ENCODE measurements at regions not wholly inside any gene's neighbourhood (a gene's known extent, or its start where the extent isn't known, plus 50 kb on each side); places are given as distances from the start of the nearest gene placed in this dataset.
A peak's percentile ranks its signal among the peaks of the same experiment; 100 is the strongest.

GRCh38 chr5:17105744-17106418 is 111.5 kb upstream of the BASP1 start:
- peak overlapping the region; percentile 2 for H2AFZ ChIP-seq (ENCODE audit: low read depth, low read length)

More at GRCh38 chr5:17105744-17106418, 111.5 kb upstream of the BASP1 start:
- DNase-seq (ENCODE audit: low read depth, low spot score) (peak; percentile 82), FAIRE-seq (peak; percentile 94)
- ChIA-PET POLR2A (no interaction called here), CTCF (interaction anchor here (0.8 to 1.5 kb wide), 7 partner anchors 13 to 193 kb away, joined by 3 to 10 read pairs (median 4); no protein-coding TSS in a partner anchor)
- TF ChIP-seq MYC (IDR thresholded peaks at IDR 0.05; ENCODE audit: low read depth, low read length): peak; percentile 45
- TF ChIP-seq MAX (IDR thresholded peaks at IDR 0.05; ENCODE audit: insufficient read depth, insufficient read length): no peak
- TF ChIP-seq JUN (IDR thresholded peaks at IDR 0.05; ENCODE audit: borderline replicate concordance, insufficient read depth, insufficient read length, low read depth): peak; percentile 35
- TF ChIP-seq FOS (IDR thresholded peaks at IDR 0.05; ENCODE audit: borderline replicate concordance, insufficient read depth, low read length): peak; percentile 64
- no peak for TF ChIP-seq POLR2A (IDR thresholded peaks at IDR 0.05; ENCODE audit: low read depth, low read length)
- no peak for TF ChIP-seq CTCF (IDR thresholded peaks at IDR 0.05; ENCODE audit: extremely low read depth in 1 of 2, insufficient read depth in 1 of 2, low read depth in 1 of 2, low read length in 2 of 2)
- peak; percentile 53 for TF ChIP-seq GATA2 (IDR thresholded peaks at IDR 0.05; ENCODE audit: insufficient read depth, insufficient read length, low read depth, low read length)
- no peak for TF ChIP-seq EZH2 (IDR thresholded peaks at IDR 0.05; ENCODE audit: borderline replicate concordance, low read depth, low read length, severe bottlenecking)
- TF ChIP-seq POLR2AphosphoS5 (IDR thresholded peaks at IDR 0.05; ENCODE audit: insufficient read depth, low read depth, low read length): peak; percentile 58
- H3K27me3 ChIP-seq (ENCODE audit: control insufficient read depth in 2 of 2, insufficient read depth in 2 of 2, low read length in 2 of 2): no peaks in the 10 kb centered on the region
- H3K9ac ChIP-seq (replicated peaks; ENCODE audit: extremely low read depth, insufficient read depth, low read length): no peak overlapping the region
- BruUV-seq (replicated peaks): no TSS peak
- no peaks in the 10 kb centered on the region for H3K36me3 ChIP-seq (ENCODE audit: control insufficient read depth in 2 of 2, extremely low read depth in 1 of 2, insufficient read depth in 2 of 2, low read length in 2 of 2)
- no peaks in the 10 kb centered on the region for H3K9me1 ChIP-seq (replicated peaks; ENCODE audit: control insufficient read depth, extremely low read depth, insufficient read depth, low read length)
- no peaks in the 10 kb centered on the region for H3K79me2 ChIP-seq (ENCODE audit: control insufficient read depth, insufficient read depth, low read length)
- H3K4me1 ChIP-seq (ENCODE audit: control insufficient read depth, extremely low read depth, insufficient read depth, low read length): peaks cover 13% of the 10 kb centered on the region
- H3K4me2 ChIP-seq (ENCODE audit: insufficient read depth, low read length): peak overlapping the region; percentile 4
- dilution Hi-C loops (cut with MboI; ENCODE audit: extremely low pct_ligation_motif_present, low sequenced_read_pairs): no loop called here
- no peak overlapping the region for H3K4me3 ChIP-seq (replicated peaks in 1 of 3; ENCODE audit: insufficient read depth in 1 of 3, low read depth in 1 of 3, low read length in 3 of 3)
- intact Hi-C loops (cut with micrococcal nuclease): loop anchor here (1.0 kb wide), 2 partner anchors 12 to 27 kb away; no protein-coding TSS in a partner anchor
- H3K9me3 ChIP-seq (replicated peaks; ENCODE audit: control insufficient read depth, insufficient read depth, low read length): no peaks in the 10 kb centered on the region
- peak overlapping the region; percentile 27 for H3K27ac ChIP-seq (ENCODE audit: insufficient read depth, low read depth, low read length)
- H4K20me1 ChIP-seq (replicated peaks; ENCODE audit: control insufficient read depth, extremely low read depth, insufficient read depth, low read length): no peaks in the 10 kb centered on the region

Data from endothelial cell of umbilical vein (primary cell).